NCI-H2029 (cell line): ENCODE measurements at regions not wholly inside any gene's neighbourhood (a gene's known extent, or its start where the extent isn't known, plus 50 kb on each side); places are given as distances from the start of the nearest gene placed in this dataset.
A peak's percentile ranks its signal among the peaks of the same experiment; 100 is the strongest.
"Not testable (repeated sequence)": the region's sequence is repeated elsewhere in the genome, so short reads cannot be mapped to it uniquely, and the experiment has no call there.

Experiments used
- DNase-seq: peaks from one replicate; lab custom pipeline; 2025; lab: John Stamatoyannopoulos, UW

DNA sequence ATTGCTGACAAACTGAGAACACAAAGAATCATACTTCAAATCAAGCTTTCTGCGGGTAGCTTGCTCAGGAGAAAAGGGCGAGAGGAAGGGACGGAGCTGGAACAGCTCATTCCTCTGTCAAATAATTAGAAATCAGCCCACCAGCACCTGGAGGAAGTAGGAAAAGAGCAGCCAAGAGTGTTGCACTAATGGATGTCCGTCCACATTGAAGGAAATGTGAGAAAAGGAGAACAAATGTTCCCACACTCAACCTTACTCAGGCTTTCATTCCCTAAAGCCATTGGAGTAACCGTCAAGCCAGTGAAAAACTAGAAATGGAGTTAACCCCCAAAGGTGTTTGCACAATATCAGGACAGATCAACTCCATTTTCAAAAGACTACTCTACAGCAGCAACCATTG, 233.0 kb upstream of the PRKD1 start:
- no peak for DNase-seq

DNA sequence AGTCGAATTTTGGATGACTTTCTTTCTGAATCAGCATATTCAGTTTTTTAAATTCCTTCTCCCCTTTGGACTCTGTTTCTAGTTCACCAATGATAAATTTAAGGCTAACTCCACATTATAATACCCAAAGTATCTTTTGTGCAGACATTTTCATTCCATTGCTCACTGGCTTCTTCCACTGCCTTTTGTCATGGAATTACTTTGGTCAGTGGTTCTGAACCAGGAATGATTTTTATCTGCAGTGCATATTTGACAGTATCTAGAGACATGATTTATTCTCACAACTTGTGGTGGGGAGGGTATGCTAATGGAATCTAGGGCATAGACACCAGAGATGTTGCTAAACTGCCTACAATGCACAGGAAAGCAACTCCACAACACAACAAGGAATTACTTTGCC, 234.4 kb upstream of the PRKD1 start:
- no peak for DNase-seq

DNA sequence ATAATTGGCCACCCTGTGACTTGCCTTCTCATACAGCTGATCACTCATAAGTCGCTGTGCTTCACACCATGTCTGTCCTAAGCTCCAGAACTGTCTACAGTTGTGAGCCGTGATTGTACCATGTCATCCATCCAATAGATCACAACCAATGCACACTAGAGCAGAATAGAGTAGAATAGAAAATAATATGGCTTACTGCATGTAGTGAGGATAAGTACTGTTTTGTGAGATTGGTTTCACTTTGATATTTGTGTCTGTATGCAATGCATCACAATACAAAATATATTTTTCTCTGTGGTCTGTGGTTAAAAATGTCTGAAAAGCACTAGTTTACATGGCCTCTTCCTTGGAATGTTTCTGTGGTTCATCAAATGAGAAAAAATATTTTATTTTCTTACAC, 237.6 kb upstream of the PRKD1 start:
- DNase-seq: no peak

DNA sequence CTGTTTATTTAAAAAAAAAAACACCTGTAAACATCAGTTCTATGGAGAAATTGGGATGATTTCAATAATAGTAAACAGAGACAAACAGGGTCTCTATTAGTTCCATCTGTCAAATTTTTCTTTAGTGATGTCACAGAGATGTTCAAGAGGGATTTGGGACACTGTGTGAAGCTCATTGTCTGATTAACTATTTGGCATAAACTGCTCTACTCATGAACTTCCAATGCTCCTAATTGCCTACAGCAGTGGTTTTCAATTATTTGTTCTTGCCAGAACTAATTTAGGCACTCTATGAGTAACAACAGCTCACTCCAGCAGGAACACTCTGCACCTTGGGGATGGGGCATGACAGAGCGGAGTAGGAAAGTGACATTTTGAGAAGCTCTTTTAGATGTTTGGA, 250.1 kb upstream of the PRKD1 start:
- DNase-seq: no peak

DNA sequence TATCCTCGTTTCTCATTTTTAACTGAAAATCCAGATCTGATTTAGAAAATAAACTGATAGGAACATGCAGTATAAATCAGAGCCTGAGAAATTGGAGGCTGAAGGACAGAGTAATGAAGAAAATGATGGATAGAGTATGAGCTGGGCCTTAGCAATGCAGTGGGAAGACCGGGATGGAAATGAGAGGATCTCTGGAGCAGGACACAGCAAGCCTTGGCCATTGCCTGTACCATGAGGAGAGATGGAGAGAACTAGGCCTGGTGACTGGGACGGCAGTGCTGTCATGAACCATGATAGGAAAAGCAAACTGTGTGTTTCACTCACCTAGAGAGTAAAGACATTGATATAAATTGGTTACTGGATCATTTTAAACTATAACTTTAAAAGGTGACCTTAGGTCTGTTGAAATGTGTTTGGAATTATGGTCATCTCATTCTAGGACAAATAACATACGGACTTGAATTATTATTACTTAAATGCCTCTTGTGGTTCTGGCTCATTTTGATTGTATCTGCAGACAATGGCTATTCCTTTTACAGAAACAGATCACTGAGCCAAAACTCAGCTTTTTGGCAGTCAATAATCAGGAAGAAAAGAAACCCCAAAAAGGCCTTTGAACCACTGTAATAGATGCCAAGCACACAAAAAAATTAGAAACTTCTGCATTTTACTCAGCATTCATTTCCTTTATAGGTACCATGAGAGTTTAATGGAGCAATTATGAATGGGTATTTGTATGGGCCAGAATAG, 251.9 kb upstream of the PRKD1 start:
- no peak for DNase-seq

DNA sequence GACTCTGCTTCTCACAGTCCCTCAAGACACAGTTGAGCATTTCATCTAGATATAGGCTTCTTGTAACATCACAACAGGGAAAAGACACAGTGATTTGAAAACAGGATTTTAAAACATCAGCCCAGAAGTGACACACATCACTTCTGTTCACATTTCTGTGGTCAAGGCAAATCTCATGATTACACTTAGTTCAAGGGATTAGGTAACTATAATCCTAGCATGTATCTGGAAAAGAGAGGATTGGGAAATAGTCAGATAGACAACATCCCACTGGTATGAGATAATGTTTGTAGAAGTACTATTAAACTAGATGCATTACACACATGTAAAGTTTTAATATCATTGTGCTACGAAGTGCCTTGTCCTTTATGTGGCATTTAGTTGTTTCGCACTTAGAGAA, 252.6 kb upstream of the PRKD1 start:
- no peak for DNase-seq

DNA sequence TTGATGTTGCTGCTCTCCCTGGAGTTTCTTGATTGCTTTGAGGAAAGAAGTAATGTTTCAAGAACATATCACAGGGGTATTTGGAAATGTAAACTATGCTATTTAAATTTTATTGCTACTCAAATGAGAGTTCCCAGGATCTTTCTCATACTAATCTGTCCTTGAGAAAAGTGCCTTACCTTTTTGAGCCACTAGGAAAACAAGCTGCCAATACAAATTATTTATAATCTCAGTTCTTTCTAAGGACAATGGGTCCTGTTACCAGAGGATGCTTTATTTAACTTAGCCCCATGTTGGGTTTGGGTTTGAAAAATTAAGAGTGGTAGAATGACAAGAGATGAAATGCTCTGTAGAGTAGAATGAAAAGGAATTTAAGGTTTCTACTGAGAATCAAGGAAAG, 258.2 kb upstream of the PRKD1 start:
- DNase-seq: no peak

DNA sequence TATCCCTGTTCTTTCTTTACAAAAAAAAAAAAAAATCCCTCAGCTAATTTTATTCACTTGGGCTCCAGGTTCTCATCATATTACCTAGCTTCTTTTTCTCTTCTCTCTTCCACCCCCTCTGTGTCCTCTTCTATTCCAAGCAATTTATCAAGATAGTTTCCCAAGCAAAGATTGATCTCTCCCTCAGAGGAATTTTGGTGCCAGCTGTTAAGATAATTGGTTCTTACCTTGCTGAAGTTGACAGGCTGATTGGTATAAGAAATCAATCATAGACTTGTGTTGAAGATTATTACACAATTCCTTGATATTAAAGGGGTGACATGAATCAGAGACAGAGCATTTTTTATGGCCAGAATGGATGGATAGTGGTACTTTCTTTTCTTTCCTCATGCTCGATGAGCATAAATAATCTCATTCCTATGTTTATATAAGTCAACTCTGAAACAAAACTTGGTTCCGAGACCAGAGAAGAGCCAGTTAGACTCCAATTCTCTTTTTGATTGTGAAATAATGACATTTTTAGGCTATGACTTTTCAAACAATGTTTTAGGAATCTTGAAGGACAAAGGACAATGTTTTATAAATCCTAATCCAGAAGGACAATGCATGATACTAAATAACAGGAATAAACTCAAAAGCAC, 264.1 kb upstream of the PRKD1 start:
- DNase-seq: no peak

DNA sequence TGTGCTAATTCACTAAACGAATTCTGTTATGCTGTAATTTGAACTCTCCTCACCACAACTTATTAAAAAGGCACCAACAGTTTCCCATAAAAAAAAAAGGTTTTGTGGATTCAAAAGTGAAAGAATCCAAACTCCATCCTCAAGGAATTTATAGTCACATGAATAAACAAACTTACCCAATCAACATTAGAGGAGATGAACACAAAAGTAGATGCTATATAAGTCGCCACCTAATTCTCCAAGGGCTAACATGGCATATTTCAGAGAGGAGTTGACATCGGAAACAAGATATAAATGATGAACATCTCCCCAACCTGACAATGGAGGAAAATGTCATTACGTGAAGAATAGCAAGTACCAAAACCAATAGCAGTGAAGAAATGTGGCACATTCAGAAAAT, 265.5 kb upstream of the PRKD1 start:
- no peak for DNase-seq

DNA sequence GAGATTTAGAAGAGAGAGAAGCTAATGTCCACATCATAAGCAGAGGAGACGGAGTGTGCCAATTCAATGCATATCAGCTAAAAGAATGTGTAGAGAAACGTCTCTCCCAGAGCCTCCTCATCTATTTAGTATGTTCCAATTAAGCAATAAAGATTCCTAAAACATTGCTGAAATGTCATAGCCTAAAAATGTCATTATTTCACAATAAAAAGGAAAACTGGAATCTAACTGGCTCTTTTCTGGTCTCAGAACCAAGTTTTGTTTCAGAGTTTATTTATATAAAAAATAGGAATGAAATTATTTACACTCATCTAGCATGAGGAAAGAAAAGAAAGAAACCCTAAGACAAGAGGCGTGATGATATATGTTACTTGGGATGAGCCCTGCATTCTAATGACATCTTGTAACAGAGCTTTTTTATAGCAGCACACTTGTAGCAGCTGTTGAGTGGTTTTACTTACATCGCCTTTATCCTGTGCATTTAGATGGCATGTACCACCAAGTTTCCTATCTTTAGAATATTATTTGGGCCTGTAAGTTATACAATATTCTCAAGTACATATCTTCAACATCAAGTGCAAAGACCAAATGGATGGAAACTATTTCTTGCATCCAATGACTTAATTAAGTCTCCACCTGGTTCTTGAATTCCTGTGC, 266.3 kb upstream of the PRKD1 start:
- no peak for DNase-seq

DNA sequence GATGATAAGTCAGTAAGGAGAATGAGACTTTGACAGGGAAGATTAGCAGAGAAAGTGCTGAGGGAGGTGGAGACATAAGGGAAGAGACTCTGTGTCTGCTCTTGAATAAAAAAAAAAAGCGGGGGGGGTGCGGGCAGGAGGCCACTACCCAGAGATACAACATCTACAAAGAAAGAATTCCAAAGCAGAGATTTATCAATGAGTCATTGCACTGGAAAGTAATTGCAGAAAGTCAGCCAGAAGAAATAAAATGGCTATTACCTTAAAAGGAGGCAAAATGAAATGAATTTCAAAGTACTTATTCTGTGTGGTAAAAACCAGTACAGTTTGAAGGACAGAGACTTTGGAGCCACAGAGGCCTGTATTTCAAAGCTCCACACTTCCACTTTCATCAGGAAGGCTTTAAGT, 267.1 kb upstream of the PRKD1 start:
- DNase-seq: no peak

DNA sequence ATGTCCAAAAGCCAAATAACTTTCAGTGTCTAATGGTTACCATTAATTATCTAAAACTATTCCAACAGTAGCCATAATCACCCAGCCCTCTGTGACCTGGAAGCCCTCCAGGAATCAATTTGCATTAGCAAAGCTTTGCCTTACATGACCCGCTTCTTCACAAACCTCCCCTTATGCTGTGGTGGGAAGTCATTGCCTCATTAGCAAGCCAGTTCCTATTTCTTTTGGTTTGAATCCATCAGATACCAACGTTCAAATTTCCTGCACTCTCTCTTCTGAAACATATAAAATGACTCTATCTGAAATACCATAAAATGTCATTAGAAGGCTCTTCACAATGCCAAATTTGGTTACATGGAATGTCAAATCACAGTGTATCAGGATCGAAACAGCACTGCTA, 268.3 kb upstream of the PRKD1 start:
- DNase-seq: no peak

DNA sequence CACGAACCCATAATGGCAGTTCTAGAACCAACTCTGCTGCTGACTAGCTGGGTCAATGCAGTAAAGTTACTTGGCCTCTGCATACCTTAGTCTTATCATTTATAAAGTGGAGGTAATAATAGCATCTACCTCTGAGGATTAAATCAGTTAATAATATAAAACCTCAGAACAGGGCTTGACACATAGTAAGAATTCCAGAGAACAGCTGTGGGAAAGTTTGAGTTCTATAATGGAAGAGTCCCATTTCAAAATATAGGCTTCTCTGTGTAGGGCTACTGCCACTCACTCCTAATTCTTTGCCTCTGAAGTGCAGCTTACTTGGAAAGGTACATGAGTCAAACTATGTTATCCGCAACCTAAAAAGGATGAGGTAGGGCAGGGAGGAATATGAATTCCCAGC, 269.2 kb upstream of the PRKD1 start:
- DNase-seq: no peak

DNA sequence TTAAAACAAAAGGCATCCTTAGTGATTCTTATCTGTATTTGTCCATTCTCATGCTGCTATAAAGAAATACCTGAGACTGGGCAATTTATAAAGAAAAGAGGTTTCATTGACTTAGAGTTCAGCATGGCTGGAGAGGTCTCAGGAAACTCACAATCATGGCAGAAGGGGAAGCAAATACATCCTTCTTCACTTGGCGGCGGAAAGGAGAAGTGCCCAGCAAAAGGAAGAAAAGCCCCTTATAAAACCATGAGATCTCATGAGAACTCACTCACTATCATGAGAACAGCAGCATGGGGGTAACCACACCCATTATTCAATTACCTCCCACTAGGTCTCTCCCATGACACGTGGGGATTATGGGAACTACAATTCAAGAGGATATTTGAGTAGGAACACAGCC, 271.1 kb upstream of the PRKD1 start:
- not testable (repeated sequence) for DNase-seq

DNA sequence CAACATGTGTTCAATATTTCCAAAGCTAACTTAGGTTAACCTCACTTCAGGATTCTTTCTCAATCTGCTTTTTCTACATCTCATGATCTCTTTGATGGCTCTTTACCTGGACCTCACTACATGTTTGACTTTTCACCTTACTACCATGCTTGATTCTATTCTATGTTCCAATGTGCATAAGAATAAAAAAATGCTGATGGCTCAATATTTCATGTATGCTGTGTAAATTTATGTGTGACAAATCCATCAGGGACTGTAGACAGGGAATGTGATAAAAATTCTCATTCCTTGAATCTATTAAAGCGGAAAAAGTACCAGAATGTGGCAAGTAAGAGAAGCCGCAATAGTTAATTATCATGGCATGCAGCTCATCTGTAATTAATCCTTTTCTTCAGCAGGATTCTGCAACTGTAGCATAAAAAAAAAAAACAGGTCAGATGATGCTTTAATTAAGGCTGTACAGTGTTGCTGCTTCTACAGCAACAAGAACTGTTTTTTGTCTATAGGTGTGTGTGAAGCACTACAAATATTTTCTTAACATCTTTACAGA, 276.9 kb upstream of the PRKD1 start:
- no peak for DNase-seq

DNA sequence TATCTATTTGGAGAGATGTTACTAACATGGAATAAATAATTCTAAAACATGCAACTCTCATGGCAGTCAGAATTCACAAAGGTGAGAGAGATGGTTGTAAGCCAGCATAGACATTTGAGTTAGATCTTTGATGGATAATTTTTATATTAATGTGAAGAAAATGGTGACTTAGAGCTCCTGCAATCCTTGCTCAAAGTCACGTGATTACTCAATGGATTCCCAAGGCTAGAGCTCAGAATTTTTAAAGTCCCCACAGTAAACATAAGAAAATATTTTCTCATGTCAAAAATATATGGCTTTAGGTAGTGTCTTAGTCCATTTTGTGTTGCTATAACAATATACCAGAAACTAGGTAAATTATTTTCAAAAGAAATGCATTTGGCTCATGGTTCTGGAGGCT, 281.5 kb upstream of the PRKD1 start:
- no peak for DNase-seq

DNA sequence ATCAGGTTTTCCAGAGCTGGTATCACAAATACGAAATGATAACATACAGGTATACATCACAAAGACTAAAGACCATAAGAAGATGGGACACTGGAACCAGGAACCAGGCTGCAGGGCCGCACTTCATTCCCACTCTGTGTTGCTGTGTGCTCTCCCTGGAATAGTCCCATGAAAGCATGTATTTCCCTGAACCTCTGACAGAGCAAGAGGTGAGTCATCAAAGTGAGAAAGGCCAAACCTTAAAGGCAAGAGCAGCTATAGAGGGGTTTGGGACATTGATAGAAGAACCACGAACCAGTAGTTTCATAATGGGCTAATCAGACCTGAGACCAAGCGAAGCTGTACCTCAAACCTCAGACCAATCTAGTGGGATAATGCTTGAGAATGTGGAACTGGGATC, 283.0 kb upstream of the PRKD1 start:
- DNase-seq: no peak

DNA sequence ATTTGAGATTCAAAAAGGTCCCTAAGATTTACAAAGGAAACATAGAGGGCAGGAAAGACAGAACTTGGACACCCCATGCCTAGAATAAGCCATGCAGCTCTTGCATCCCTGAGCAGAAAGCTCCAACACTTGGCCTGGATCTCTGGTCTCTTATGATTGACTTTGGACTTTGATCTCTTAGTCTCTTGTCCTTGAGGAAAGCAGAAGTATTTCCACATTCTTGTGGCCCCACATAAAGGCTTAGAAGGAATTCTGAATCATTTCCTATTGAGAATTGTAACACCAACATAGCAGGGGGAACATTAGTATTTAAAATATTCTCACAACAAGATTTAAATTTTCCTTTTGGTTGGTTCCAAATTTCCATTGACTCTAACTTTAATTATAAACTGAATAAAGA, 283.7 kb upstream of the PRKD1 start:
- DNase-seq: no peak

DNA sequence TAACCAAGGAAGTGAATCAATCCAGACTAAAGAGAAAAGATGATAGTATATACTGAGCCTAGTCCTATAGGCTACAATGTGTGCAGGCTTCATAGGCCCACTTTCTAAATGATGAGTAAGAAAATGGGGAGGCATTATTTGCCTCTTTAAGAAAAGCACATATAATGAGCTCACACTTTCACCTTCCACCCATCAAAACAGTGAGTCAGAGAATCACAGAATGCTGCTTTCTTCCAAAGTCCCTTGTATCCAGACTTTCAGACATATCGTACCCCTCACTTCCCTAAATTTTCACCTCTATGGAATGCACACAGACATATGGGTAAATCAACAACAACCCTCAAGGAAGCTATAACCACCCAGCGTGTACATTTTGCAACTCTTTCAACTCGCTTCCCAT, 286.4 kb upstream of the PRKD1 start:
- no peak for DNase-seq

DNA sequence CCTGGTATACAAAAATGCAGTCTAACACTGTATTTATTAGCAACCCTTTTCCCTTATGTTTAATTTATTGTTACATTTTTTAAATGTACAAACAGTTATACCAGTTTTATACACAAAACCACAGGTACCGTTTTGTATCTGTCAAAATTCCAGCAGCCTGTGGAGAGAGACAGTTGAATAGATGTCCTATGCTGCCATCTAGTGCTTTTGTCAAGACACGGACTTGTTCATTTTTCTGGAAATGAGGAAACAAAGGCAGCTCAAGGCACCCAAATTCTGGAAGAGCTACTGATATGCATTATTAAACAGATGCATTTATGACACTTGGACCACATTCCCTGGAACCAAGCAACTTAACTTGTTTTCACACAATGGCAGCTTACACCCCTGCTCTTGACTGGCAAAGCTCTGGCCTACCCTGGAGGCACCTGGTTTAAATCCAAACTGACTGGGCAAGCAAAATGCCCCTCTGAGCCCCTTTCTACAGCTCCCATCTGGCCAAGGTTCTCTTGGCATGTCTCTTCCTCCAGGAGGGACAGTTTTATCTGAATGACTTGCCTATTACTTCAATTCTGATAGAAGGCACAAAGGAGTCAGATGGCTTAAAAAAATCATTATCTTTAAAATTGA, 286.9 kb upstream of the PRKD1 start:
- DNase-seq: peak; percentile 24

DNA sequence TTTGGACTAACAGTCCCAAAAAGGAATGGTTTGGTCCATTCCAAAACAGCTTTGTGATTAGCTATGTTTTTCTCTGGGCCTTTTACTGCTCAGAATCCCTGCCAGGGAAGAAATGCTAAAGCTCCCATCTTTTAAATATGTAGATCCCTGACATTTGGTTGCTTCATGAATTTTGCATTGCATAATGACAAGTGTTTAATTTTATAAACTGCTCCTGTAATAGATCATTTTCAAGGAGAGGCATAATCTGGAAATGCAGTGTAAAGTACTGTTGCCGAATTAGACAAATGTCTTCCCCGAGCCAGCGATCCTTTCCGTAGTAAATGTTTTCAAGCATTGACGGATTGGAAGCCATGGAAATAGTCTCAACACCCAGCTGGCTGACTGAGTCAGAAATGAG, 291.3 kb upstream of the PRKD1 start:
- DNase-seq: no peak

DNA sequence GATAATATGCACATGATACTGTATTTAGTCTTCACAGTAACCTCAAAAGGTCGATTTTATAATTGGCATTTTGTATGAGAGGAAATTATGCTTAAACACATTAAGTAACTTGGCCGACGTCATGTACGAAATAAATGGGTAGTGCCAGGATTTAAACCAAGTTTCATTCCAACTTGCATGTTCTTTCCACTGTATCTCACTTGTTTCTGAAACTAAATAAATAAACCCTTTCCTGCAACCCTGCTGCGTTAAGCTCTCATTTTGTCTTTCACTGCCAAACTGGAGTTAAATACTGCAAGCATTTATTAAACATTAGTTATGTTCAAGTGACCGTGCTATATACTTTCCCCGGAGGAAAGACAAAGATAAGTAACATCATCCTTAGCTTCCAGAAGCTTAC, 293.9 kb upstream of the PRKD1 start:
- no peak for DNase-seq

DNA sequence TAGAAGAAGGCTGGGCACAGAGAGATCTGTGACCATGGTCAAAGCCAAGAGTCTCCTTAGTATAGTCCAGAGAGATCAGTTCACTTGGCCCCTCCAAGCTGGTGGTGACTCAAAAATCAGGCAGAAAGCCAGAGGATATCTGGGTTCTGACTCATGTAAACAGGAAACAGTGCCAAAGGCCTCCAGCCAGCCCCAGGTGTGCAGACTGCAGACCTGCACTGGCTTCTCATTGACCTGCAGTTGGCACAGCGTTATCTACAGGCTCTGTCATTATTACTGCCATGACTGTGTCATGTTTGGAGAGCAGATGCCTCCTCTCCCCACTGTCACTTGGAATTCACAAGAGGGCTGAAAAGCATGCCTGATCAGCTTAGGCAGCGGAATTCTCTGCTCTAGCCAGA, 295.7 kb upstream of the PRKD1 start:
- DNase-seq: peak; percentile 90
